ENCODE measurements at regions not wholly inside any gene's neighbourhood (a gene's known extent, or its start where the extent isn't known, plus 50 kb on each side); places are given as distances from the start of the nearest gene placed in this dataset.

GRCh38 chr3:64816355-64816754, 128.6 kb upstream of the ADAMTS9 start:
- Mint-ChIP-seq H3K27ac (ENCODE audit: unreplicated experiment) (no peak overlapping the region), H3K4me1 (ENCODE audit: unreplicated experiment) (peaks cover 55% of the 10 kb centered on the region), H3K27me3 (ENCODE audit: unreplicated experiment) (no peaks in the 10 kb centered on the region), H3K36me3 (ENCODE audit: low read depth, unreplicated experiment) (no peaks in the 10 kb centered on the region), H3K4me3 (ENCODE audit: unreplicated experiment) (no peak overlapping the region), H3K9me3 (ENCODE audit: unreplicated experiment) (no peaks in the 10 kb centered on the region)
- no peak for TF ChIP-seq CTCF (IDR thresholded peaks at IDR 0.05; ENCODE audit: unreplicated experiment)
- DNase-seq (ENCODE audit: low spot score) = no peak

- Mint-ChIP-seq H3K4me1 (ENCODE audit: unreplicated experiment) (peaks cover 54% of the 10 kb centered on the region), H3K36me3 (ENCODE audit: low read depth, unreplicated experiment) (no peaks in the 10 kb centered on the region), H3K27me3 (ENCODE audit: unreplicated experiment) (no peaks in the 10 kb centered on the region), H3K27ac (ENCODE audit: unreplicated experiment) (no peak overlapping the region), H3K9me3 (ENCODE audit: unreplicated experiment) (no peaks in the 10 kb centered on the region), H3K4me3 (ENCODE audit: unreplicated experiment) (no peak overlapping the region)
- no peak for DNase-seq (ENCODE audit: low spot score)
- no peak for TF ChIP-seq CTCF (IDR thresholded peaks at IDR 0.05; ENCODE audit: unreplicated experiment)
Measured at GRCh38 chr3:64815789-64816188, 128.0 kb upstream of the ADAMTS9 start.

GRCh38 chr3:64815195-64815631, 127.4 kb upstream of the ADAMTS9 start:
- TF ChIP-seq CTCF (IDR thresholded peaks at IDR 0.05; ENCODE audit: unreplicated experiment) = no peak
- H3K4me3 Mint-ChIP-seq (ENCODE audit: unreplicated experiment) = no peak overlapping the region
- no peak for DNase-seq (ENCODE audit: low spot score)
- H3K4me1 Mint-ChIP-seq (ENCODE audit: unreplicated experiment) = peaks cover 53% of the 10 kb centered on the region
- H3K36me3 Mint-ChIP-seq (ENCODE audit: low read depth, unreplicated experiment) = no peaks in the 10 kb centered on the region
- no peaks in the 10 kb centered on the region for H3K27me3 Mint-ChIP-seq (ENCODE audit: unreplicated experiment)
- H3K27ac Mint-ChIP-seq (ENCODE audit: unreplicated experiment) = no peak overlapping the region
- H3K9me3 Mint-ChIP-seq (ENCODE audit: unreplicated experiment) = no peaks in the 10 kb centered on the region

GRCh38 chr3:64814351-64814750, 126.6 kb upstream of the ADAMTS9 start:
- Mint-ChIP-seq H3K4me1 (ENCODE audit: unreplicated experiment) (peaks cover 53% of the 10 kb centered on the region), H3K36me3 (ENCODE audit: low read depth, unreplicated experiment) (no peaks in the 10 kb centered on the region), H3K27ac (ENCODE audit: unreplicated experiment) (no peak overlapping the region), H3K4me3 (ENCODE audit: unreplicated experiment) (no peak overlapping the region), H3K27me3 (ENCODE audit: unreplicated experiment) (no peaks in the 10 kb centered on the region), H3K9me3 (ENCODE audit: unreplicated experiment) (no peaks in the 10 kb centered on the region)
- TF ChIP-seq CTCF (IDR thresholded peaks at IDR 0.05; ENCODE audit: unreplicated experiment) = no peak
- no peak for DNase-seq (ENCODE audit: low spot score)

GRCh38 chr3:64813326-64813725, 125.5 kb upstream of the ADAMTS9 start:
- Mint-ChIP-seq H3K4me3 (ENCODE audit: unreplicated experiment) (no peak overlapping the region), H3K27ac (ENCODE audit: unreplicated experiment) (peak overlapping the region; percentile 65), H3K36me3 (ENCODE audit: low read depth, unreplicated experiment) (no peaks in the 10 kb centered on the region), H3K4me1 (ENCODE audit: unreplicated experiment) (peaks cover 47% of the 10 kb centered on the region), H3K27me3 (ENCODE audit: unreplicated experiment) (no peaks in the 10 kb centered on the region), H3K9me3 (ENCODE audit: unreplicated experiment) (no peaks in the 10 kb centered on the region)
- no peak for DNase-seq (ENCODE audit: low spot score)
- TF ChIP-seq CTCF (IDR thresholded peaks at IDR 0.05; ENCODE audit: unreplicated experiment) = no peak

Data from endothelial cell (in vitro differentiated cells).